ENCODE measurements at regions not wholly inside any gene's neighbourhood (a gene's known extent, or its start where the extent isn't known, plus 50 kb on each side); places are given as distances from the start of the nearest gene placed in this dataset.

GRCh38 chr5:60136841-60137240, 243.3 kb upstream of the PDE4D start:
- DNase-seq (ENCODE audit: low spot score in 2 of 2), result no peak
- Histone ChIP-seq H3K27ac (no peak overlapping the region), H3K9me3 (no peaks in the 10 kb centered on the region), H3K36me3 (no peaks in the 10 kb centered on the region), H3K4me3 (no peak overlapping the region), H3K4me1 (no peaks in the 10 kb centered on the region), H3K27me3 (no peaks in the 10 kb centered on the region)
- TF ChIP-seq POLR2AphosphoS5 (IDR thresholded peaks at IDR 0.05) (no peak), POLR2A (IDR thresholded peaks at IDR 0.05) (no peak), EP300 (IDR thresholded peaks at IDR 0.05) (no peak)
- TF ChIP-seq, protein P1, sequence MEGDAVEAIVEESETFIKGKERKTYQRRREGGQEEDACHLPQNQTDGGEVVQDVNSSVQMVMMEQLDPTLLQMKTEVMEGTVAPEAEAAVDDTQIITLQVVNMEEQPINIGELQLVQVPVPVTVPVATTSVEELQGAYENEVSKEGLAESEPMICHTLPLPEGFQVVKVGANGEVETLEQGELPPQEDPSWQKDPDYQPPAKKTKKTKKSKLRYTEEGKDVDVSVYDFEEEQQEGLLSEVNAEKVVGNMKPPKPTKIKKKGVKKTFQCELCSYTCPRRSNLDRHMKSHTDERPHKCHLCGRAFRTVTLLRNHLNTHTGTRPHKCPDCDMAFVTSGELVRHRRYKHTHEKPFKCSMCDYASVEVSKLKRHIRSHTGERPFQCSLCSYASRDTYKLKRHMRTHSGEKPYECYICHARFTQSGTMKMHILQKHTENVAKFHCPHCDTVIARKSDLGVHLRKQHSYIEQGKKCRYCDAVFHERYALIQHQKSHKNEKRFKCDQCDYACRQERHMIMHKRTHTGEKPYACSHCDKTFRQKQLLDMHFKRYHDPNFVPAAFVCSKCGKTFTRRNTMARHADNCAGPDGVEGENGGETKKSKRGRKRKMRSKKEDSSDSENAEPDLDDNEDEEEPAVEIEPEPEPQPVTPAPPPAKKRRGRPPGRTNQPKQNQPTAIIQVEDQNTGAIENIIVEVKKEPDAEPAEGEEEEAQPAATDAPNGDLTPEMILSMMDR (IDR thresholded peaks at IDR 0.05), result no peak
- WGBS, result 75% methylated on average over 1 of the region's 1 CpG

- no peak overlapping the region for H3K27ac ChIP-seq
- H3K4me3 ChIP-seq, result no peak overlapping the region
- no peaks in the 10 kb centered on the region for H3K36me3 ChIP-seq
- no peaks in the 10 kb centered on the region for H3K27me3 ChIP-seq
- TF ChIP-seq EP300 (IDR thresholded peaks at IDR 0.05) (no peak), POLR2A (IDR thresholded peaks at IDR 0.05) (no peak), POLR2AphosphoS5 (IDR thresholded peaks at IDR 0.05) (no peak)
- TF ChIP-seq, protein P1 (IDR thresholded peaks at IDR 0.05), result no peak
- no peaks in the 10 kb centered on the region for H3K4me1 ChIP-seq
- no peak for DNase-seq (ENCODE audit: low spot score in 2 of 2)
- 96% methylated on average over 1 of the region's 1 CpG for WGBS
- no peaks in the 10 kb centered on the region for H3K9me3 ChIP-seq
Measured at GRCh38 chr5:60131504-60131903, 238.0 kb upstream of the PDE4D start.

DNA sequence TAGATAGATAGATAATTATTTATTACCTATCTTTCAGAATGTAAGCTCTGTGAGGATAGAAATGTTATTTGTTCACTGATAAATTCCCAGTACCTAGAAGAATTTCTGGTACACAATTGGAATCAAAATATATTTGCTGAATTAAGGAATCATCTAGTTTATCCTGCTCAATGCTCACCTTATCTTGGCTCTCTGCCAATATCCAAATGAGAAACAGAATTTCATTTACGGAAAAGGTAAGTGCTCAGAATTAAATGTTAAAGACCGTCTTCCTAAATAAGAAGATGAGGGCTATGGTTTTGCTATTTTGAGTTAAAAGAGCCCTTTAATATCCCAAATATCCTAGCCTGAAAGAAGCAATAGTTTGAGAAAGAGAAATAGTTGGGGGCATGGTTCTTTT, 232.1 kb upstream of the PDE4D start:
- Histone ChIP-seq H3K4me3 (no peak overlapping the region), H3K4me1 (no peaks in the 10 kb centered on the region), H3K27ac (no peak overlapping the region), H3K9me3 (no peaks in the 10 kb centered on the region), H3K27me3 (no peaks in the 10 kb centered on the region), H3K36me3 (no peaks in the 10 kb centered on the region)
- TF ChIP-seq POLR2AphosphoS5 (IDR thresholded peaks at IDR 0.05), result no peak
- no peak for TF ChIP-seq EP300 (IDR thresholded peaks at IDR 0.05)
- TF ChIP-seq, protein P1 (IDR thresholded peaks at IDR 0.05), result no peak
- no peak for TF ChIP-seq POLR2A (IDR thresholded peaks at IDR 0.05)
- 76% methylated on average over 2 of the region's 2 CpGs for WGBS
- DNase-seq (ENCODE audit: low spot score in 2 of 2), result no peak

- H3K36me3 ChIP-seq, result no peaks in the 10 kb centered on the region
- H3K27me3 ChIP-seq, result no peaks in the 10 kb centered on the region
- TF ChIP-seq, protein P1 (IDR thresholded peaks at IDR 0.05), result no peak
- TF ChIP-seq EP300 (IDR thresholded peaks at IDR 0.05) (no peak), POLR2A (IDR thresholded peaks at IDR 0.05) (no peak), POLR2AphosphoS5 (IDR thresholded peaks at IDR 0.05) (no peak)
- no peak for DNase-seq (ENCODE audit: low spot score in 2 of 2)
- H3K4me1 ChIP-seq, result no peaks in the 10 kb centered on the region
- H3K9me3 ChIP-seq, result no peaks in the 10 kb centered on the region
- H3K27ac ChIP-seq, result no peak overlapping the region
- no peak overlapping the region for H3K4me3 ChIP-seq
- WGBS, result 37% methylated on average over 4 of the region's 4 CpGs
Measured at GRCh38 chr5:60102961-60103693, 209.6 kb upstream of the PDE4D start.

DNA sequence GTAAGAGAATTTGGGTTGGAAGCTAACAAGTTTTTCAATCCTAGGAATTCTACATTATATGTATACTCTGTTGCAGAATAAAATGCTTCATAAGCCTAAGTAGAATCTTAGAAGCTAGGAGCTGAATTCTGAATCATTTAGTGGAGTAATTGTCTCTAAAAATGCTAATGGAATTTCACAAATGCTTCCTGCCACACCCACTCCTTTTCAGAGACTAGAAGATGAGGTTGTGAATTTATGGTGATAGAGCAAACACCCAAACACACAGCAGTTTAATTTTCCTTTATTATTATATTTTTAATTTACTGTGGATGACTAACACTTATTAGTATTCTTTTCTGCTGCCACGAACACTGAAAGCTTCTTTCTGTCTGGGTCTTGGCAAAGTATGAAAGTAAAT, 208.0 kb upstream of the PDE4D start:
- H3K4me1 ChIP-seq, result no peaks in the 10 kb centered on the region
- H3K9me3 ChIP-seq, result no peaks in the 10 kb centered on the region
- TF ChIP-seq POLR2A (IDR thresholded peaks at IDR 0.05), result no peak
- H3K27me3 ChIP-seq, result no peaks in the 10 kb centered on the region
- 32% methylated on average over 1 of the region's 1 CpG for WGBS
- no peak for DNase-seq (ENCODE audit: low spot score in 2 of 2)
- no peaks in the 10 kb centered on the region for H3K36me3 ChIP-seq
- H3K4me3 ChIP-seq, result no peak overlapping the region
- H3K27ac ChIP-seq, result no peak overlapping the region

Measured in suprapubic skin (tissue), 4 donors.